ENCODE measurements at regions not wholly inside any gene's neighbourhood (a gene's known extent, or its start where the extent isn't known, plus 50 kb on each side); places are given as distances from the start of the nearest gene placed in this dataset.
"Not testable (repeated sequence)": the region's sequence is repeated elsewhere in the genome, so short reads cannot be mapped to it uniquely, and the experiment has no call there.

GRCh38 chr3:125918866-125919265 is 50.1 kb upstream of the ROPN1B start:
- DNase-seq (ENCODE audit: low read depth); H3K4me3 ChIP-seq (ENCODE audit: low read length): not testable (repeated sequence)

Measured in epithelial cell of esophagus (primary cell).